HEK293 (cell line): ENCODE measurements at regions not wholly inside any gene's neighbourhood (a gene's known extent, or its start where the extent isn't known, plus 50 kb on each side); places are given as distances from the start of the nearest gene placed in this dataset.

Experiments
- CTCF ChIA-PET: fragments of 350-600 bp; formaldehyde crosslinking; extraction: SDS; loops from one replicate; lab custom pipeline; 2021; ENCODE audit warnings: antibody characterized with exemption; lab: Yijun Ruan, JAX
- POLR2A ChIA-PET: fragments of 300-600 bp; formaldehyde crosslinking; extraction: SDS; loops from one replicate; lab custom pipeline; 2020; ENCODE audit warnings: antibody characterized with exemption, inconsistent platforms; lab: Yijun Ruan, JAX
- H3K27ac ChIP-seq: fragments of 200-500 bp; sonication (Bioruptor generic); 2 replicates; pipeline ENCODE4 v1.5.1; 2014; ENCODE audit warnings: low read depth, low read length, control low read depth, inconsistent platforms; ENCODE audit errors: extremely low read depth
- H3K36me3 ChIP-seq, 2 experiments: fragments of 200-500 bp in 1 of 2; sonication (Bioruptor generic) in 1 of 2; 1 replicate in 1 of 2; 2 replicates in 1 of 2; pipeline ENCODE4 v1.5.1; 2014 to 2017; ENCODE audit warnings: inconsistent platforms in 2 of 2, low read length in 2 of 2; ENCODE audit not compliant: control insufficient read depth in 2 of 2, insufficient read depth in 1 of 2
- H3K4me1 ChIP-seq: fragments of 200-500 bp; sonication (Bioruptor generic); 2 replicates; pipeline ENCODE4 v1.5.1; 2014; ENCODE audit warnings: mild to moderate bottlenecking, low read length, inconsistent platforms; ENCODE audit not compliant: control insufficient read depth, insufficient read depth
- H3K4me3 ChIP-seq: 2 replicates; pipeline ENCODE4 v1.5.1; 2011; ENCODE audit warnings: low read depth, mild to moderate bottlenecking, control low read depth, low read length, moderate library complexity
- H3K9me3 ChIP-seq: fragments of 200-500 bp; sonication (Bioruptor generic); 2 replicates; pipeline ENCODE4 v1.5.1; 2014; ENCODE audit warnings: low read depth, low read length, inconsistent platforms; ENCODE audit not compliant: control insufficient read depth, insufficient read depth
- SALL2 ChIP-seq: fragments of 450-650 bp; formaldehyde crosslinking; IDR thresholded peaks from 2 replicates; pipeline ENCODE4 v1.5.0; 2017; ENCODE audit warnings: missing biosample characterization, mild to moderate bottlenecking, missing genetic modification characterization, borderline replicate concordance
- ZBTB21 ChIP-seq: fragments of 450-650 bp; formaldehyde crosslinking; IDR thresholded peaks from 2 replicates; pipeline ENCODE4 v1.5.1; 2017; ENCODE audit warnings: missing biosample characterization, missing genetic modification characterization
- ZFP69B ChIP-seq: fragments of 450-650 bp; formaldehyde crosslinking; IDR thresholded peaks from 2 replicates; pipeline ENCODE4 v1.5.1; 2016; ENCODE audit warnings: missing biosample characterization, missing genetic modification characterization
- ZNF169 ChIP-seq: fragments of 450-650 bp; formaldehyde crosslinking; IDR thresholded peaks from 2 replicates; pipeline ENCODE4 v1.5.1; 2016; ENCODE audit warnings: missing biosample characterization, missing genetic modification characterization
- ZNF2 ChIP-seq: fragments of 450-650 bp; formaldehyde crosslinking; IDR thresholded peaks from 2 replicates; pipeline ENCODE4 v1.5.1; 2016; ENCODE audit warnings: missing biosample characterization, missing genetic modification characterization
- ZNF23 ChIP-seq: fragments of 450-650 bp; formaldehyde crosslinking; IDR thresholded peaks from 2 replicates; pipeline ENCODE4 v1.5.1; 2016; ENCODE audit warnings: missing biosample characterization, missing genetic modification characterization, borderline replicate concordance
- ZNF398 ChIP-seq: fragments of 450-650 bp; formaldehyde crosslinking; IDR thresholded peaks from 2 replicates; pipeline ENCODE4 v1.5.1; 2017; ENCODE audit warnings: missing biosample characterization, missing genetic modification characterization
- ZNF518A ChIP-seq: fragments of 450-650 bp; formaldehyde crosslinking; conservative IDR thresholded peaks from 2 replicates; pipeline ENCODE4 v1.5.1; 2016; ENCODE audit warnings: low read depth, missing biosample characterization, missing genetic modification characterization
- ZNF555 ChIP-seq: fragments of 450-650 bp; formaldehyde crosslinking; conservative IDR thresholded peaks from 2 replicates; pipeline ENCODE4 v1.5.1; 2017; ENCODE audit warnings: missing biosample characterization, mild to moderate bottlenecking, missing genetic modification characterization, inconsistent platforms
- ZNF626 ChIP-seq: fragments of 450-650 bp; sonication (Bioruptor Pico); formaldehyde crosslinking; IDR thresholded peaks from 2 replicates; pipeline ENCODE4 v1.5.1; 2018; ENCODE audit warnings: missing biosample characterization, missing genetic modification characterization, inconsistent platforms
- ZNF76 ChIP-seq: fragments of 450-650 bp; formaldehyde crosslinking; IDR thresholded peaks from 2 replicates; pipeline ENCODE4; 2016; ENCODE audit warnings: low read depth, missing biosample characterization, missing genetic modification characterization, borderline replicate concordance
- ZSCAN4 ChIP-seq: fragments of 450-650 bp; formaldehyde crosslinking; IDR thresholded peaks from 2 replicates; pipeline ENCODE4 v1.5.1; 2017; ENCODE audit warnings: missing biosample characterization, missing genetic modification characterization
- TF ChIP-seq, protein P1 (sequence below): fragments of 450-650 bp; formaldehyde crosslinking; IDR thresholded peaks from 2 replicates; pipeline ENCODE4 v1.5.1; 2016; ENCODE audit warnings: missing biosample characterization, missing genetic modification characterization

DNA sequence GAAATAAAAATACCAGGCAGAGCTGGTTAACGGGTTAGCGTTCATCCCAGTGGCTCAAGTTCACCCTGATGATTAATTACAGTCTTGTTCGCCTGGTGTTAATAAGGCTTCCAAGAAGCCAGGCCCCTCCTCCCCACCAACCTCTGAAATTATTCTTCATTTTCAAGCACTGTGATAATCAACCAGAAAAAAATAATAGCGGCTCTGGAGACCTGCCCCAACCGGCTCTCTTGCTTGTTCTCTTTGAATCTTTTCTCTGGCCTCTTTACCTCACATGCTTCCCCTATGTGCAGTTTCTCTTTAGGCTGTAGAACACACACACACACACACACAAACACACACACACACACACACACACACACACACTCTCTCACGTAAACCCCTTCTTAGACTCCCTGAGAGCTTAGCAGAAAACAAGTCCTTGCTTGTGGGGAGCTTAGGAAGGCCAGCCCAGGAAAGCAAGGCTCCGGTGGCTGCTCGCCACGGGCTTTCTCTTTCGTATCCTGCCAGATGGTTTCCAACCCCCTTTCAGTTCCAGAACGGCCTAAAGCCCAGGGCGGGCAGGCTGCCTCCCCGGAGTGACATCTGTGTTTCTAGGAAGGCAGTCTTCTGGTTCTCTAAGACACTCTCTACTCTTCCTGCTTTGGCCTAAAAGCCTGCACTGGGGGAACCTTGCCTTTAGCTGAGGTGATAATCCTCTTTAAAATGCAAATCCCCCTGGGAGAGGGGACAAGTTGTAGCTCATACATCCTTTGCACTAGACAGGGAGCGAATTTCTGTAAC, 106.4 kb upstream of the SESN3 start:
- Histone ChIP-seq H3K36me3 (no peaks in the 10 kb centered on the region), H3K4me1 (peaks cover 17% of the 10 kb centered on the region), H3K9me3 (no peaks in the 10 kb centered on the region), H3K4me3 (no peak overlapping the region), H3K27ac (peak overlapping the region; percentile 44; the same call in 1 of the 2 replicates)
- CTCF ChIA-PET: no interaction called here
- TF ChIP-seq ZNF76 (tag by site-specific recombination) (no peak), ZNF169 (tag by site-specific recombination) (no peak), ZNF626 (tag by site-specific recombination) (no peak), ZNF398 (tag by site-specific recombination) (0 out of 2 replicates have a peak, but pooled peaks have one; percentile 14), ZNF23 (no peak), ZSCAN4 (tag by site-specific recombination) (peak; percentile 79), ZNF555 (no peak), ZBTB21 (tag by site-specific recombination) (no peak)
- POLR2A ChIA-PET: no interaction called here

DNA sequence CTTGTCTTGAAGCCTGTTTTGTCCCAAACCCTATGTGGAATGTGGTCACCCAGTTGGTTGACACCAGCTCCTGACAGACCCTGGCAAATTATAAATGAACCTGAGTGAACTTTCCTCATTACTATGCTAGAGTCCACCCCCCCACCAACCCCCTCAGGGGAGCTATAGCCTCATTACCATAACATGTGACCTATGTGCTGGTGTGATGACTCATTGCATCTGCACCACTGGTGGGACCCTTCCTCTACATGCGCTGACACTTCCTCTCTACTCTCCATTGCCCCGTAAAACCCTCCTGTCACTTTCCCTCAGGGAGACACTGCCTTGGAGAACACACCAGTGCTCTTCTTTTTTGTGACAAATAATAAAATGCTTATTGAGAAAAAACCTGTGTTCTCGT, 105.0 kb upstream of the SESN3 start:
- POLR2A ChIA-PET: no interaction called here
- H3K36me3 ChIP-seq: no peaks in the 10 kb centered on the region
- CTCF ChIA-PET: interaction anchor here (0.6 kb wide), 1 partner anchor 284 kb away, joined by 3 read pairs; no protein-coding TSS in a partner anchor
- H3K9me3 ChIP-seq: no peaks in the 10 kb centered on the region
- H3K27ac ChIP-seq: no peak overlapping the region
- TF ChIP-seq ZNF2: no peak
- no peak for TF ChIP-seq ZSCAN4 (tag by site-specific recombination)
- TF ChIP-seq SALL2 (tag by site-specific recombination): no peak
- TF ChIP-seq ZNF398 (tag by site-specific recombination): peak; percentile 25; the same call in 1 of the 2 replicates
- no peak for TF ChIP-seq ZNF518A
- TF ChIP-seq, protein P1, sequence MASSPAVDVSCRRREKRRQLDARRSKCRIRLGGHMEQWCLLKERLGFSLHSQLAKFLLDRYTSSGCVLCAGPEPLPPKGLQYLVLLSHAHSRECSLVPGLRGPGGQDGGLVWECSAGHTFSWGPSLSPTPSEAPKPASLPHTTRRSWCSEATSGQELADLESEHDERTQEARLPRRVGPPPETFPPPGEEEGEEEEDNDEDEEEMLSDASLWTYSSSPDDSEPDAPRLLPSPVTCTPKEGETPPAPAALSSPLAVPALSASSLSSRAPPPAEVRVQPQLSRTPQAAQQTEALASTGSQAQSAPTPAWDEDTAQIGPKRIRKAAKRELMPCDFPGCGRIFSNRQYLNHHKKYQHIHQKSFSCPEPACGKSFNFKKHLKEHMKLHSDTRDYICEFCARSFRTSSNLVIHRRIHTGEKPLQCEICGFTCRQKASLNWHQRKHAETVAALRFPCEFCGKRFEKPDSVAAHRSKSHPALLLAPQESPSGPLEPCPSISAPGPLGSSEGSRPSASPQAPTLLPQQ (tag by site-specific recombination): peak; percentile 80
- peak; percentile 55; the same call in 1 of the 2 replicates for TF ChIP-seq ZFP69B (tag by site-specific recombination)
- H3K4me1 ChIP-seq: peaks cover 17% of the 10 kb centered on the region
- no peak overlapping the region for H3K4me3 ChIP-seq
